Keratinocyte (primary cell): ENCODE measurements at regions not wholly inside any gene's neighbourhood (a gene's known extent, or its start where the extent isn't known, plus 50 kb on each side); places are given as distances from the start of the nearest gene placed in this dataset.

Source experiments
- DNase-seq: peaks from one replicate; pipeline ENCODE4 v3.0.0-alpha.2; 2011; ENCODE audit warnings: low read depth, missing footprints, low spot score
- FAIRE-seq: peaks from 2 replicates; lab custom pipeline; 2011; peaks lifted over from hg19 to GRCh38; lab: Jason Lieb, UNC
- H2AFZ ChIP-seq: 2 replicates; pipeline ENCODE4 v1.6.0; 2012; ENCODE audit warnings: low read length, control low read depth, inconsistent platforms; ENCODE audit not compliant: control insufficient read depth
- H3K27ac ChIP-seq: 2 replicates; pipeline ENCODE4 v1.5.1; 2011; ENCODE audit warnings: low read length; ENCODE audit not compliant: control insufficient read depth, insufficient read depth
- H3K27me3 ChIP-seq: 3 replicates; pipeline ENCODE4 v1.6.0; 2011; ENCODE audit warnings: low read length; ENCODE audit not compliant: control insufficient read depth, insufficient read depth; ENCODE audit errors: extremely low read depth
- H3K36me3 ChIP-seq, 2 experiments: 2 replicates in 1 of 2; 3 replicates in 1 of 2; pipeline ENCODE4 v1.5.1; 2011; ENCODE audit warnings: low read length in 2 of 2, mild to moderate bottlenecking in 1 of 2; ENCODE audit not compliant: control insufficient read depth in 2 of 2, insufficient read depth in 2 of 2; ENCODE audit errors: extremely low read depth in 1 of 2
- H3K4me1 ChIP-seq: 3 replicates; pipeline ENCODE4 v1.5.1; 2011; ENCODE audit warnings: low read length; ENCODE audit not compliant: control insufficient read depth, insufficient read depth; ENCODE audit errors: extremely low read depth
- H3K4me2 ChIP-seq: 3 replicates; pipeline ENCODE4 v1.6.0; 2011; ENCODE audit warnings: low read depth, low read length; ENCODE audit not compliant: control insufficient read depth, insufficient read depth; ENCODE audit errors: extremely low read depth
- H3K4me3 ChIP-seq, 3 experiments: fragments of 200-600 bp in 1 of 3; sonication (generic) in 1 of 3; 2 replicates in 2 of 3; 3 replicates in 1 of 3; pipeline ENCODE4 v1.5.1; 2011 to 2016; ENCODE audit warnings: low read length in 3 of 3, mild to moderate bottlenecking in 3 of 3, control low read depth in 2 of 3, inconsistent platforms in 1 of 3, low read depth in 1 of 3, mixed read lengths in 1 of 3, mixed run types in 1 of 3, moderate library complexity in 1 of 3; ENCODE audit not compliant: control insufficient read depth in 2 of 3, insufficient read depth in 2 of 3; ENCODE audit errors: extremely low read depth in 1 of 3
- H3K79me2 ChIP-seq: 2 replicates; pipeline ENCODE4 v1.6.0; 2012; ENCODE audit warnings: low read length; ENCODE audit not compliant: control insufficient read depth, insufficient read depth
- H3K9ac ChIP-seq: 3 replicates; pipeline ENCODE4 v1.6.0; 2011; ENCODE audit warnings: low read length; ENCODE audit not compliant: control insufficient read depth, insufficient read depth; ENCODE audit errors: extremely low read depth
- H3K9me1 ChIP-seq: 3 replicates; pipeline ENCODE4 v1.6.0; 2011; ENCODE audit warnings: low read length; ENCODE audit not compliant: control insufficient read depth, insufficient read depth; ENCODE audit errors: extremely low read depth
- H3K9me3 ChIP-seq: 2 replicates; pipeline ENCODE4 v1.5.1; 2012; ENCODE audit warnings: low read depth, low read length; ENCODE audit not compliant: control insufficient read depth
- H4K20me1 ChIP-seq: 3 replicates; pipeline ENCODE4 v1.6.0; 2011; ENCODE audit warnings: low read length; ENCODE audit not compliant: control insufficient read depth, insufficient read depth; ENCODE audit errors: extremely low read depth
- EZH2 ChIP-seq: IDR thresholded peaks from one replicate; pipeline ENCODE4 v1.6.1; 2012; ENCODE audit warnings: inconsistent platforms, mild to moderate bottlenecking, low read length, moderate library complexity
- dilution Hi-C: fragments of 300-500 bp; cut with MboI; formaldehyde crosslinking; loops from one replicate; pipeline ENCODE4 v1.7.0; 2020; ENCODE audit warnings: low sequenced_read_pairs; ENCODE audit not compliant: extremely low pct_ligation_motif_present
- TF ChIP-seq, protein P1 (sequence below), 3 experiments: IDR thresholded peaks in 1 of 3; conservative IDR thresholded peaks in 1 of 3; optimal IDR thresholded peaks in 1 of 3; 2 replicates in 2 of 3; 3 replicates in 1 of 3; pipeline versions ENCODE3 to v1.5.1; 2011; ENCODE audit warnings: low read length in 3 of 3, mild to moderate bottlenecking in 3 of 3, moderate library complexity in 2 of 3, control low read depth in 1 of 3, inconsistent platforms in 1 of 3; ENCODE audit not compliant: insufficient read depth in 2 of 3; ENCODE audit errors: extremely low read depth in 1 of 3

GRCh38 chr7:17556247-17556956 lies 257.9 kb downstream of the AHR start:
- no peak overlapping the region for H3K4me2 ChIP-seq
- H3K4me1 ChIP-seq, result peaks cover 37% of the 10 kb centered on the region
- TF ChIP-seq, protein P1, sequence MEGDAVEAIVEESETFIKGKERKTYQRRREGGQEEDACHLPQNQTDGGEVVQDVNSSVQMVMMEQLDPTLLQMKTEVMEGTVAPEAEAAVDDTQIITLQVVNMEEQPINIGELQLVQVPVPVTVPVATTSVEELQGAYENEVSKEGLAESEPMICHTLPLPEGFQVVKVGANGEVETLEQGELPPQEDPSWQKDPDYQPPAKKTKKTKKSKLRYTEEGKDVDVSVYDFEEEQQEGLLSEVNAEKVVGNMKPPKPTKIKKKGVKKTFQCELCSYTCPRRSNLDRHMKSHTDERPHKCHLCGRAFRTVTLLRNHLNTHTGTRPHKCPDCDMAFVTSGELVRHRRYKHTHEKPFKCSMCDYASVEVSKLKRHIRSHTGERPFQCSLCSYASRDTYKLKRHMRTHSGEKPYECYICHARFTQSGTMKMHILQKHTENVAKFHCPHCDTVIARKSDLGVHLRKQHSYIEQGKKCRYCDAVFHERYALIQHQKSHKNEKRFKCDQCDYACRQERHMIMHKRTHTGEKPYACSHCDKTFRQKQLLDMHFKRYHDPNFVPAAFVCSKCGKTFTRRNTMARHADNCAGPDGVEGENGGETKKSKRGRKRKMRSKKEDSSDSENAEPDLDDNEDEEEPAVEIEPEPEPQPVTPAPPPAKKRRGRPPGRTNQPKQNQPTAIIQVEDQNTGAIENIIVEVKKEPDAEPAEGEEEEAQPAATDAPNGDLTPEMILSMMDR (optimal IDR thresholded peaks at IDR 0.05 in 1 of 3, IDR thresholded peaks at IDR 0.05 in 1 of 3, conservative IDR thresholded peaks at IDR 0.05 in 1 of 3; ENCODE audit: extremely low read depth in 1 of 3, insufficient read depth in 2 of 3, low read length in 3 of 3), result no peak
- no peak for TF ChIP-seq EZH2

GRCh38 chr7:17557251-17557671 lies 258.8 kb downstream of the AHR start:
- Histone ChIP-seq H3K4me1 (peaks cover 40% of the 10 kb centered on the region), H4K20me1 (no peaks in the 10 kb centered on the region), H3K27me3 (no peaks in the 10 kb centered on the region), H3K36me3 (no peaks in the 10 kb centered on the region), H3K27ac (no peak overlapping the region), H3K4me3 (no peak overlapping the region), H3K9me1 (no peaks in the 10 kb centered on the region), H3K9me3 (no peaks in the 10 kb centered on the region), H3K9ac (no peak overlapping the region), H2AFZ (no peak overlapping the region), H3K79me2 (no peaks in the 10 kb centered on the region), H3K4me2 (no peak overlapping the region)
- no peak for TF ChIP-seq EZH2
- TF ChIP-seq, protein P1 (optimal IDR thresholded peaks at IDR 0.05 in 1 of 3, IDR thresholded peaks at IDR 0.05 in 1 of 3, conservative IDR thresholded peaks at IDR 0.05 in 1 of 3; ENCODE audit: extremely low read depth in 1 of 3, insufficient read depth in 2 of 3, low read length in 3 of 3), result no peak
- FAIRE-seq, result no peak
- no peak for DNase-seq
- dilution Hi-C loops, result no loop called here

More at GRCh38 chr7:17556247-17556956, 257.9 kb downstream of the AHR start:
- Histone ChIP-seq H3K27me3 (no peaks in the 10 kb centered on the region), H3K4me3 (no peak overlapping the region), H3K9ac (no peak overlapping the region), H3K27ac (no peak overlapping the region), H3K79me2 (no peaks in the 10 kb centered on the region), H2AFZ (no peak overlapping the region), H3K9me1 (no peaks in the 10 kb centered on the region), H3K36me3 (no peaks in the 10 kb centered on the region), H3K9me3 (no peaks in the 10 kb centered on the region), H4K20me1 (no peaks in the 10 kb centered on the region)
- FAIRE-seq (no peak), DNase-seq (no peak)
- dilution Hi-C loops, result no loop called here
